AG09309 (cell line): ENCODE measurements at regions not wholly inside any gene's neighbourhood (a gene's known extent, or its start where the extent isn't known, plus 50 kb on each side); places are given as distances from the start of the nearest gene placed in this dataset.

ENCODE experiments used
- DNase-seq: peaks from one replicate; pipeline ENCODE4 v3.0.0-alpha.2; 2010; ENCODE audit warnings: low read depth
- H3K4me3 ChIP-seq: 2 replicates; pipeline ENCODE4 v1.5.1; 2011; ENCODE audit warnings: mild to moderate bottlenecking, low read depth, low read length, moderate library complexity; ENCODE audit not compliant: control insufficient read depth
- TF ChIP-seq, protein P1 (sequence below): IDR thresholded peaks from 2 replicates; pipeline ENCODE4 v1.5.1; 2011; ENCODE audit warnings: mild to moderate bottlenecking, low read depth, low read length, inconsistent platforms; ENCODE audit not compliant: insufficient read depth, control insufficient read depth; ENCODE audit errors: missing control alignments

GRCh38 chr10:10165415-10165814 is 852.3 kb upstream of the CELF2 start:
- no peak overlapping the region for H3K4me3 ChIP-seq
- DNase-seq = no peak
- TF ChIP-seq, protein P1, sequence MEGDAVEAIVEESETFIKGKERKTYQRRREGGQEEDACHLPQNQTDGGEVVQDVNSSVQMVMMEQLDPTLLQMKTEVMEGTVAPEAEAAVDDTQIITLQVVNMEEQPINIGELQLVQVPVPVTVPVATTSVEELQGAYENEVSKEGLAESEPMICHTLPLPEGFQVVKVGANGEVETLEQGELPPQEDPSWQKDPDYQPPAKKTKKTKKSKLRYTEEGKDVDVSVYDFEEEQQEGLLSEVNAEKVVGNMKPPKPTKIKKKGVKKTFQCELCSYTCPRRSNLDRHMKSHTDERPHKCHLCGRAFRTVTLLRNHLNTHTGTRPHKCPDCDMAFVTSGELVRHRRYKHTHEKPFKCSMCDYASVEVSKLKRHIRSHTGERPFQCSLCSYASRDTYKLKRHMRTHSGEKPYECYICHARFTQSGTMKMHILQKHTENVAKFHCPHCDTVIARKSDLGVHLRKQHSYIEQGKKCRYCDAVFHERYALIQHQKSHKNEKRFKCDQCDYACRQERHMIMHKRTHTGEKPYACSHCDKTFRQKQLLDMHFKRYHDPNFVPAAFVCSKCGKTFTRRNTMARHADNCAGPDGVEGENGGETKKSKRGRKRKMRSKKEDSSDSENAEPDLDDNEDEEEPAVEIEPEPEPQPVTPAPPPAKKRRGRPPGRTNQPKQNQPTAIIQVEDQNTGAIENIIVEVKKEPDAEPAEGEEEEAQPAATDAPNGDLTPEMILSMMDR = no peak

DNA sequence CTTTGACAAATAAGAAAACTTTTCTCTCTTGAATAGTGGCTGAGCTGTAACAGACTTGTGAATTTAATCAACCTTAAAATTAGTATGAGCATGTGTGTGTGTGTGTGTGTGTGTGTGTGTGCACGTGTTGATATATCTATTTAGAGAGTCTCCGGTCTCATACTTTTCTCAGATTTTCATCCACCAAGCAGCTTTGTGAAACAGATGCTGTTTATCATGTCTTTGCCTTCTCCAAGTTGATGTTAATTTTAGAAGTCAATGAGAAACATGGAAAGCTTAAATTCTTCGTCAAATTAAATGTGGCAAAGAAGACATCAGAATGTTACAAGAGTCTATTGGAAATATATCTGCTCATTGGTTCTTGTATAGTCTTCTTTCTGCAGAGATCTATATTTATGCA is 839.2 kb upstream of the CELF2 start:
- no peak for DNase-seq
- no peak overlapping the region for H3K4me3 ChIP-seq

GRCh38 chr10:10193848-10194247 is 823.8 kb upstream of the CELF2 start:
- TF ChIP-seq, protein P1 = no peak
- DNase-seq = no peak

More for the DNA sequence above, 839.2 kb upstream of the CELF2 start:
- TF ChIP-seq, protein P1 = no peak

DNA sequence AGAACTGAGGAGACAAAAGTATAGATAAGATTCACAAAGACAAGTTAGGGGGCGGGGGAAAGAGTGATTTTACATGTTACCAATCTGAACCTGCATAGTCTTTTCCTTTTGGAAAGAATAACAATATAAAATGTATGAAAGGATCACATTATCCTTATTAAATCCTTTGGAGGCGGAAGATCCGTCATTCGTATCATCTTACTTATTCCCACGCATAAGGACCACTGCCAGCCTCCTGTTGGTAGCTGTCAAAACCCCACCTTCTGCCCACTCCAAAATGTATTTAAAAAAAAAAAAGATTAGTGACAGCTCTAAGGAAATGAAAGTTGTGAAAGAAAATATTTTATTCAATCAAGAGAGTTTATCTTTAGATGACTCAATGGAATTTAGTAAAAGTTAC is 821.0 kb upstream of the CELF2 start:
- DNase-seq = no peak
- TF ChIP-seq, protein P1 = no peak
- H3K4me3 ChIP-seq = no peak overlapping the region

More at GRCh38 chr10:10193848-10194247, 823.8 kb upstream of the CELF2 start:
- no peak overlapping the region for H3K4me3 ChIP-seq

GRCh38 chr10:10197423-10197822 is 820.2 kb upstream of the CELF2 start:
- no peak overlapping the region for H3K4me3 ChIP-seq
- TF ChIP-seq, protein P1 = no peak
- no peak for DNase-seq

- no peak overlapping the region for H3K4me3 ChIP-seq
- no peak for DNase-seq
- TF ChIP-seq, protein P1 = no peak
Measured at GRCh38 chr10:10198363-10198762, 819.3 kb upstream of the CELF2 start.

DNA sequence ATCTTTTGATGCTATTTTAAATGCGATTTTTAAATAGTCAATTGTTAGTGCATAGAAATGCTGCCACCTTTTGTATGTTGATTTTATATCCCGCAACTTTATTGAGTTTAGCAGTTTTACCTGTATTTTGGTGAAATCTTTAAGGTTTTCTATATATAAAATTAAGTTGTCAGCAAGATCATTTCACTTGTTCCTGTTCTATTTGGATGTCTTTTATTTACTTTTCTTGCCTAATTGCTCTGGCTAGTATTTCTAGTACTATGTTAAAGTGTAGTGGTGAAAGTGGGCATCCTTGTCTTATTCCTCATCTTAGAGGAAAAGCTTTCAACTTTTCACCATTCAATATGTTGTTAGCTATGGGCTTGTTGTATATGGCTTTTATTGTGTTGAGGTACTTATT is 813.3 kb upstream of the CELF2 start:
- no peak overlapping the region for H3K4me3 ChIP-seq
- TF ChIP-seq, protein P1 = no peak
- no peak for DNase-seq
